ENCODE measurements at regions not wholly inside any gene's neighbourhood (a gene's known extent, or its start where the extent isn't known, plus 50 kb on each side); places are given as distances from the start of the nearest gene placed in this dataset.
"Not testable (repeated sequence)": the region's sequence is repeated elsewhere in the genome, so short reads cannot be mapped to it uniquely, and the experiment has no call there.

- not testable (repeated sequence) for DNase-seq (ENCODE audit: low read depth in 2 of 2)
Measured at GRCh38 chr21:17139159-17139558, 373.7 kb upstream of the CXADR start.

GRCh38 chr21:17139696-17140095 lies 373.1 kb upstream of the CXADR start:
- DNase-seq (ENCODE audit: low read depth in 2 of 2), result no peak

- DNase-seq (ENCODE audit: low read depth in 2 of 2), result no peak
Measured at GRCh38 chr21:17146426-17146825, 366.4 kb upstream of the CXADR start.

GRCh38 chr21:17159697-17160096 lies 353.1 kb upstream of the CXADR start:
- DNase-seq (ENCODE audit: low read depth in 2 of 2), result no peak

GRCh38 chr21:17185674-17186073 lies 327.2 kb upstream of the CXADR start:
- no peak for DNase-seq (ENCODE audit: low read depth in 2 of 2)

GRCh38 chr21:17189963-17190362 lies 322.9 kb upstream of the CXADR start:
- DNase-seq (ENCODE audit: low read depth in 2 of 2), result no peak

GRCh38 chr21:17191346-17191993 lies 321.4 kb upstream of the CXADR start:
- DNase-seq (ENCODE audit: low read depth in 2 of 2), result no peak

- no peak for DNase-seq (ENCODE audit: low read depth in 2 of 2)
Measured at GRCh38 chr21:17195351-17195750, 317.5 kb upstream of the CXADR start.

GRCh38 chr21:17195976-17196375 lies 316.9 kb upstream of the CXADR start:
- no peak for DNase-seq (ENCODE audit: low read depth in 2 of 2)

GRCh38 chr21:17196623-17197022 lies 316.2 kb upstream of the CXADR start:
- DNase-seq (ENCODE audit: low read depth in 2 of 2), result no peak

- DNase-seq (ENCODE audit: low read depth in 2 of 2), result no peak
Measured at GRCh38 chr21:17197996-17198395, 314.8 kb upstream of the CXADR start.

GRCh38 chr21:17200250-17200649 lies 312.6 kb upstream of the CXADR start:
- DNase-seq (ENCODE audit: low read depth in 2 of 2), result no peak

- DNase-seq (ENCODE audit: low read depth in 2 of 2), result no peak
Measured at GRCh38 chr21:17201741-17202260, 311.0 kb upstream of the CXADR start.

GRCh38 chr21:17214801-17215200 lies 298.0 kb upstream of the CXADR start:
- DNase-seq (ENCODE audit: low read depth in 2 of 2), result no peak

- not testable (repeated sequence) for DNase-seq (ENCODE audit: low read depth in 2 of 2)
Measured at GRCh38 chr21:17219050-17219449, 293.8 kb upstream of the CXADR start.

GRCh38 chr21:17231124-17231523 lies 281.7 kb upstream of the CXADR start:
- no peak for DNase-seq (ENCODE audit: low read depth in 2 of 2)

- DNase-seq (ENCODE audit: low read depth in 2 of 2), result no peak
Measured at GRCh38 chr21:17231771-17232170, 281.1 kb upstream of the CXADR start.

GRCh38 chr21:17238468-17238867 lies 274.4 kb upstream of the CXADR start:
- no peak for DNase-seq (ENCODE audit: low read depth in 2 of 2)

- DNase-seq (ENCODE audit: low read depth in 2 of 2), result no peak
Measured at GRCh38 chr21:17250778-17251241, 262.0 kb upstream of the CXADR start.

GRCh38 chr21:17257784-17258183 lies 255.1 kb upstream of the CXADR start:
- DNase-seq (ENCODE audit: low read depth in 2 of 2), result no peak

- no peak for DNase-seq (ENCODE audit: low read depth in 2 of 2)
Measured at GRCh38 chr21:17264182-17264581, 248.7 kb upstream of the CXADR start.

GRCh38 chr21:17269760-17270159 lies 243.1 kb upstream of the CXADR start:
- no peak for DNase-seq (ENCODE audit: low read depth in 2 of 2)

- no peak for DNase-seq (ENCODE audit: low read depth in 2 of 2)
Measured at GRCh38 chr21:17270229-17270628, 242.6 kb upstream of the CXADR start.

- no peak for DNase-seq (ENCODE audit: low read depth in 2 of 2)
Measured at GRCh38 chr21:17279663-17280062, 233.2 kb upstream of the CXADR start.

Measured in activated CD8-positive, alpha-beta memory T cell treated with anti-CD3 and anti-CD28 coated beads for 4 hours (primary cell).